ENCODE measurements at regions not wholly inside any gene's neighbourhood (a gene's known extent, or its start where the extent isn't known, plus 50 kb on each side); places are given as distances from the start of the nearest gene placed in this dataset.

DNA sequence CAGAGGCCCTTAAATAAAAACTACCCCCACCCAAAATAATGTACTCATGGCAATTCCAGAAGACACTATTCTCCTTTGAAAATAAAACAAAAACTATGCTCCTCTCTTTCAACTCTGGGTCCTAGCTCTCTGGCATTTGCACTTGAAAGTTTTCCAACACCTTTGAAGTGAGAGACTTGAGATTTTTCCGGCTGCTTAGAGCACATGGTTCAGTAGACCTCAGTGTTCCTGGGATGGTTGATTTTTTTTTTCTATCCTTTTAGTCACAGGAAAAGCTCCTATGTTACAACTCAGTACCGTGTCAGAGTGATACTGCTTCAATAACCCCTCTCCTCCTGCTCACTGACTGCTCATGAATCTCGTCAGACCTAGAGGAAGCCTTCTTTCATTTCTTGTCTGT, 118.3 kb upstream of the TUSC7 start:
- Histone ChIP-seq H3K4me3 (replicated peaks; ENCODE audit: insufficient read depth, low read length) (no peak overlapping the region), H3K27ac (replicated peaks) (no peak overlapping the region), H3K27me3 (ENCODE audit: insufficient read depth, poor library complexity, severe bottlenecking) (no peaks in the 10 kb centered on the region)
- no peak for DNase-seq (ENCODE audit: low read depth in 1 of 2, low spot score in 1 of 2)
- TF ChIP-seq GABPA (IDR thresholded peaks at IDR 0.05; ENCODE audit: low read depth) (no peak), POLR2AphosphoS5 (IDR thresholded peaks at IDR 0.05; ENCODE audit: low read depth) (no peak), SPI1 (IDR thresholded peaks at IDR 0.05; ENCODE audit: borderline replicate concordance, low read depth) (no peak)
- TF ChIP-seq, protein P1, sequence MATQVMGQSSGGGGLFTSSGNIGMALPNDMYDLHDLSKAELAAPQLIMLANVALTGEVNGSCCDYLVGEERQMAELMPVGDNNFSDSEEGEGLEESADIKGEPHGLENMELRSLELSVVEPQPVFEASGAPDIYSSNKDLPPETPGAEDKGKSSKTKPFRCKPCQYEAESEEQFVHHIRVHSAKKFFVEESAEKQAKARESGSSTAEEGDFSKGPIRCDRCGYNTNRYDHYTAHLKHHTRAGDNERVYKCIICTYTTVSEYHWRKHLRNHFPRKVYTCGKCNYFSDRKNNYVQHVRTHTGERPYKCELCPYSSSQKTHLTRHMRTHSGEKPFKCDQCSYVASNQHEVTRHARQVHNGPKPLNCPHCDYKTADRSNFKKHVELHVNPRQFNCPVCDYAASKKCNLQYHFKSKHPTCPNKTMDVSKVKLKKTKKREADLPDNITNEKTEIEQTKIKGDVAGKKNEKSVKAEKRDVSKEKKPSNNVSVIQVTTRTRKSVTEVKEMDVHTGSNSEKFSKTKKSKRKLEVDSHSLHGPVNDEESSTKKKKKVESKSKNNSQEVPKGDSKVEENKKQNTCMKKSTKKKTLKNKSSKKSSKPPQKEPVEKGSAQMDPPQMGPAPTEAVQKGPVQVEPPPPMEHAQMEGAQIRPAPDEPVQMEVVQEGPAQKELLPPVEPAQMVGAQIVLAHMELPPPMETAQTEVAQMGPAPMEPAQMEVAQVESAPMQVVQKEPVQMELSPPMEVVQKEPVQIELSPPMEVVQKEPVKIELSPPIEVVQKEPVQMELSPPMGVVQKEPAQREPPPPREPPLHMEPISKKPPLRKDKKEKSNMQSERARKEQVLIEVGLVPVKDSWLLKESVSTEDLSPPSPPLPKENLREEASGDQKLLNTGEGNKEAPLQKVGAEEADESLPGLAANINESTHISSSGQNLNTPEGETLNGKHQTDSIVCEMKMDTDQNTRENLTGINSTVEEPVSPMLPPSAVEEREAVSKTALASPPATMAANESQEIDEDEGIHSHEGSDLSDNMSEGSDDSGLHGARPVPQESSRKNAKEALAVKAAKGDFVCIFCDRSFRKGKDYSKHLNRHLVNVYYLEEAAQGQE (IDR thresholded peaks at IDR 0.05; ENCODE audit: insufficient replicate concordance, low read depth) = no peak
- TF ChIP-seq, protein P2, sequence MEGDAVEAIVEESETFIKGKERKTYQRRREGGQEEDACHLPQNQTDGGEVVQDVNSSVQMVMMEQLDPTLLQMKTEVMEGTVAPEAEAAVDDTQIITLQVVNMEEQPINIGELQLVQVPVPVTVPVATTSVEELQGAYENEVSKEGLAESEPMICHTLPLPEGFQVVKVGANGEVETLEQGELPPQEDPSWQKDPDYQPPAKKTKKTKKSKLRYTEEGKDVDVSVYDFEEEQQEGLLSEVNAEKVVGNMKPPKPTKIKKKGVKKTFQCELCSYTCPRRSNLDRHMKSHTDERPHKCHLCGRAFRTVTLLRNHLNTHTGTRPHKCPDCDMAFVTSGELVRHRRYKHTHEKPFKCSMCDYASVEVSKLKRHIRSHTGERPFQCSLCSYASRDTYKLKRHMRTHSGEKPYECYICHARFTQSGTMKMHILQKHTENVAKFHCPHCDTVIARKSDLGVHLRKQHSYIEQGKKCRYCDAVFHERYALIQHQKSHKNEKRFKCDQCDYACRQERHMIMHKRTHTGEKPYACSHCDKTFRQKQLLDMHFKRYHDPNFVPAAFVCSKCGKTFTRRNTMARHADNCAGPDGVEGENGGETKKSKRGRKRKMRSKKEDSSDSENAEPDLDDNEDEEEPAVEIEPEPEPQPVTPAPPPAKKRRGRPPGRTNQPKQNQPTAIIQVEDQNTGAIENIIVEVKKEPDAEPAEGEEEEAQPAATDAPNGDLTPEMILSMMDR (IDR thresholded peaks at IDR 0.05; ENCODE audit: insufficient read depth, low read length) = no peak

DNA sequence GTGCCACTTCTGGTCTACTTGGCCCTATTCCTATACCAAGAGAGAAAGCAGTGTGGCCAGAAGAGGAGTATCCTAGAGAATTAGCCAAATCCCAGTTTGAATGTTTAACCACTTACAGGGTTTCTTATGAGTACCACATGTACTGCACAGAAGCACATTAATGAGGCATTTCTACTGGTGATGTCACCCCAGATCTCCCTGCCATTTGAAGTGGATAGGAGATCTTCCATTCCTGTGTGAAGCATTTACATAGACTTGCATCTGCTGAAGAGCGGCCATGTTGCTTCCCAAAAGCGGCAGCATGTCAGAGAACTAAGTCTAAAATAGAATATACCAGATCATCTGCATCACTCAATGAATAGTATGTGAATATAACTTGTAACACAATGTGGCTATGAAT, 108.4 kb upstream of the TUSC7 start:
- TF ChIP-seq, protein P1 (IDR thresholded peaks at IDR 0.05; ENCODE audit: insufficient replicate concordance, low read depth) = no peak
- no peak for TF ChIP-seq GABPA (IDR thresholded peaks at IDR 0.05; ENCODE audit: low read depth)
- TF ChIP-seq, protein P2 (IDR thresholded peaks at IDR 0.05; ENCODE audit: insufficient read depth, low read length) = no peak
- TF ChIP-seq SPI1 (IDR thresholded peaks at IDR 0.05; ENCODE audit: borderline replicate concordance, low read depth) = no peak
- TF ChIP-seq POLR2AphosphoS5 (IDR thresholded peaks at IDR 0.05; ENCODE audit: low read depth) = no peak
- Histone ChIP-seq H3K27me3 (ENCODE audit: insufficient read depth, poor library complexity, severe bottlenecking) (no peaks in the 10 kb centered on the region), H3K27ac (replicated peaks) (no peak overlapping the region), H3K4me3 (replicated peaks; ENCODE audit: insufficient read depth, low read length) (no peak overlapping the region)
- DNase-seq (ENCODE audit: low read depth in 1 of 2, low spot score in 1 of 2) = no peak

DNA sequence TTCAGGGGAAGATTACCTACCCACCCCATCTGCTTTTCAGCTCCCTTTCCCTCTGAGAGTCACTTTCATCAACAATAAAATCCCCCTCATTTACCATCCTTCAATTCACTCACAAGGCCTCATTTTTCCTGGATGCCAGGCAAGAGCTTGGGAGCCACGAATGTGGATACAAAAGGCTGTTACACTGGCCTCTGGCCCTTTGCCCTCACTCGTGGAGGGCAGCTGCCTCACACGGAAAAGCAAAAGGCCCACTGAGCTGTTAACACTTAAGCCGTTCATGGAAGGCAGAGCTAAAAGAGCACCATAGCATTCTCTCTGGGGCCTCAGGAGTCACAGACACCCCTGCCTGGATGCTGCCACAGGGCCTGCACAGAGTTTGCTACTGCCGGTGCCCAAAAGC, 102.4 kb upstream of the TUSC7 start:
- no peaks in the 10 kb centered on the region for H3K27me3 ChIP-seq (ENCODE audit: insufficient read depth, poor library complexity, severe bottlenecking)
- no peak for TF ChIP-seq SPI1 (IDR thresholded peaks at IDR 0.05; ENCODE audit: borderline replicate concordance, low read depth)
- TF ChIP-seq POLR2AphosphoS5 (IDR thresholded peaks at IDR 0.05; ENCODE audit: low read depth) = no peak
- no peak for TF ChIP-seq GABPA (IDR thresholded peaks at IDR 0.05; ENCODE audit: low read depth)
- TF ChIP-seq, protein P2 (IDR thresholded peaks at IDR 0.05; ENCODE audit: insufficient read depth, low read length) = no peak
- TF ChIP-seq, protein P1 (IDR thresholded peaks at IDR 0.05; ENCODE audit: insufficient replicate concordance, low read depth) = no peak
- no peak overlapping the region for H3K27ac ChIP-seq (replicated peaks)
- H3K4me3 ChIP-seq (replicated peaks; ENCODE audit: insufficient read depth, low read length) = no peak overlapping the region
- no peak for DNase-seq (ENCODE audit: low read depth in 1 of 2, low spot score in 1 of 2)

All from HL-60 (cell line).